CD14-positive monocyte (primary cell): ENCODE measurements at regions not wholly inside any gene's neighbourhood (a gene's known extent, or its start where the extent isn't known, plus 50 kb on each side); places are given as distances from the start of the nearest gene placed in this dataset.

Experiments
- DNase-seq, 3 donors: peaks; one replicate each; pipeline ENCODE4 v3.0.0-alpha.2; 2011 to 2022
- H2AFZ ChIP-seq: 2 replicates; pipeline ENCODE4 v1.6.0; 2012; ENCODE audit warnings: mild to moderate bottlenecking, low read depth, low read length, inconsistent platforms; ENCODE audit not compliant: insufficient read depth, poor library complexity, severe bottlenecking
- H3K27ac ChIP-seq, 2 donors: 1 replicate in 1 of 2; 2 replicates in 1 of 2; pipeline ENCODE4 v1.5.1; 2012 to 2013; ENCODE audit warnings: low read length in 2 of 2, control low read depth in 1 of 2, inconsistent platforms in 1 of 2, low read depth in 1 of 2, mild to moderate bottlenecking in 1 of 2
- H3K27me3 ChIP-seq, 2 donors: one replicate each; pipeline versions ENCODE4 v1.6.0 to v1.6.1; 2011 to 2013; ENCODE audit warnings: low read length in 2 of 2; ENCODE audit not compliant: control insufficient read depth in 2 of 2, insufficient read depth in 2 of 2
- H3K36me3 ChIP-seq, 2 donors: replicated peaks in 1 of 2; 1 replicate in 1 of 2; 2 replicates in 1 of 2; pipeline versions ENCODE4 v1.5.1 to v1.6.1; 2012 to 2013; ENCODE audit warnings: low read length in 2 of 2, control low read depth in 1 of 2, inconsistent platforms in 1 of 2, mild to moderate bottlenecking in 1 of 2; ENCODE audit not compliant: insufficient read depth in 2 of 2, control insufficient read depth in 1 of 2
- H3K4me1 ChIP-seq, 2 donors: 1 replicate in 1 of 2; 2 replicates in 1 of 2; pipeline versions ENCODE4 v1.5.1 to v1.6.1; 2012 to 2013; ENCODE audit warnings: low read length in 2 of 2, control low read depth in 1 of 2, inconsistent platforms in 1 of 2, mild to moderate bottlenecking in 1 of 2, moderate library complexity in 1 of 2; ENCODE audit not compliant: insufficient read depth in 2 of 2, control insufficient read depth in 1 of 2
- H3K4me2 ChIP-seq: replicated peaks from 2 replicates; pipeline ENCODE3; 2012; ENCODE audit warnings: low read length, moderate library complexity, mild to moderate bottlenecking; ENCODE audit not compliant: poor library complexity, severe bottlenecking; ENCODE audit errors: extremely low read depth
- H3K4me3 ChIP-seq, 3 experiments: fragments of 200-600 bp in 1 of 3; sonication (generic) in 1 of 3; replicated peaks in 1 of 3; 1 replicate in 2 of 3; 2 replicates in 1 of 3; pipeline ENCODE4 v1.5.1; 2011 to 2013; ENCODE audit warnings: low read length in 3 of 3, mild to moderate bottlenecking in 3 of 3, control low read depth in 2 of 3, low read depth in 2 of 3, inconsistent platforms in 1 of 3, moderate library complexity in 1 of 3
- H3K79me2 ChIP-seq: 2 replicates; pipeline ENCODE4 v1.6.0; 2012; ENCODE audit warnings: mild to moderate bottlenecking, control low read depth, inconsistent platforms, low read length, moderate library complexity; ENCODE audit not compliant: insufficient read depth
- H3K9ac ChIP-seq: 2 replicates; pipeline ENCODE4 v1.6.0; 2017; ENCODE audit warnings: low read length, mild to moderate bottlenecking; ENCODE audit not compliant: insufficient read depth, poor library complexity, severe bottlenecking
- H3K9me3 ChIP-seq, 2 donors: replicated peaks in 1 of 2; 1 replicate in 1 of 2; 2 replicates in 1 of 2; pipeline versions ENCODE4 v1.5.1 to v1.6.1; 2012 to 2013; ENCODE audit warnings: low read length in 2 of 2, control low read depth in 1 of 2; ENCODE audit not compliant: control insufficient read depth in 1 of 2, insufficient read depth in 1 of 2
- H4K20me1 ChIP-seq: 2 replicates; pipeline ENCODE4 v1.6.0; 2012; ENCODE audit warnings: mild to moderate bottlenecking, low read length, control low read depth, moderate library complexity; ENCODE audit not compliant: insufficient read depth
- H3K27ac Mint-ChIP-seq, 7 donors: one replicate each; pipeline ENCODE4 v1.8.0; 2020; ENCODE audit warnings: mild to moderate bottlenecking in 7 of 7, mixed read lengths in 7 of 7, moderate library complexity in 6 of 7, inconsistent platforms in 2 of 7
- H3K27me3 Mint-ChIP-seq, 3 donors: one replicate each; pipeline ENCODE4 v1.8.0; 2021 to 2022; ENCODE audit warnings: low read depth in 3 of 3, mild to moderate bottlenecking in 3 of 3, mixed read lengths in 3 of 3, moderate library complexity in 3 of 3, inconsistent platforms in 1 of 3
- H3K36me3 Mint-ChIP-seq, 2 donors: one replicate each; pipeline ENCODE4 v1.8.0; 2020; ENCODE audit warnings: mixed read lengths in 2 of 2, inconsistent platforms in 1 of 2, mild to moderate bottlenecking in 1 of 2
- H3K4me1 Mint-ChIP-seq: one replicate; pipeline ENCODE4 v1.8.0; 2020; ENCODE audit warnings: mild to moderate bottlenecking, mixed read lengths
- H3K4me3 Mint-ChIP-seq, 2 donors: one replicate each; pipeline ENCODE4 v1.8.0; 2020; ENCODE audit warnings: mild to moderate bottlenecking in 2 of 2, mixed read lengths in 2 of 2, moderate library complexity in 1 of 2
- H3K9me3 Mint-ChIP-seq, 7 donors: one replicate each; pipeline ENCODE4 v1.8.0; 2020 to 2022; ENCODE audit warnings: mixed read lengths in 7 of 7, mild to moderate bottlenecking in 6 of 7, moderate library complexity in 6 of 7, inconsistent platforms in 2 of 7
- WGBS: methylation state at CpG from one replicate; pipeline ENCODE4 v1.1.5; 2013; ENCODE audit warnings: missing lambda C conversion rate; ENCODE audit not compliant: insufficient coverage; 5-methylcytosine and 5-hydroxymethylcytosine counted together
- intact Hi-C, 2 donors: fragments of 100-400 bp; cut with micrococcal nuclease; formaldehyde crosslinking; loops; one replicate each; pipeline versions ENCODE4 v1.15.0 to v1.15.1; 2023
- TF ChIP-seq, protein P1 (sequence below): fragments of 200-600 bp; IDR thresholded peaks from one replicate; pipeline ENCODE4 v1.8.0; 2022; ENCODE audit warnings: antibody characterized with exemption, mild to moderate bottlenecking

- TF ChIP-seq, protein P1, sequence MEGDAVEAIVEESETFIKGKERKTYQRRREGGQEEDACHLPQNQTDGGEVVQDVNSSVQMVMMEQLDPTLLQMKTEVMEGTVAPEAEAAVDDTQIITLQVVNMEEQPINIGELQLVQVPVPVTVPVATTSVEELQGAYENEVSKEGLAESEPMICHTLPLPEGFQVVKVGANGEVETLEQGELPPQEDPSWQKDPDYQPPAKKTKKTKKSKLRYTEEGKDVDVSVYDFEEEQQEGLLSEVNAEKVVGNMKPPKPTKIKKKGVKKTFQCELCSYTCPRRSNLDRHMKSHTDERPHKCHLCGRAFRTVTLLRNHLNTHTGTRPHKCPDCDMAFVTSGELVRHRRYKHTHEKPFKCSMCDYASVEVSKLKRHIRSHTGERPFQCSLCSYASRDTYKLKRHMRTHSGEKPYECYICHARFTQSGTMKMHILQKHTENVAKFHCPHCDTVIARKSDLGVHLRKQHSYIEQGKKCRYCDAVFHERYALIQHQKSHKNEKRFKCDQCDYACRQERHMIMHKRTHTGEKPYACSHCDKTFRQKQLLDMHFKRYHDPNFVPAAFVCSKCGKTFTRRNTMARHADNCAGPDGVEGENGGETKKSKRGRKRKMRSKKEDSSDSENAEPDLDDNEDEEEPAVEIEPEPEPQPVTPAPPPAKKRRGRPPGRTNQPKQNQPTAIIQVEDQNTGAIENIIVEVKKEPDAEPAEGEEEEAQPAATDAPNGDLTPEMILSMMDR = no peak
- intact Hi-C loops = no loop called here
- Histone ChIP-seq H3K9me3 (no peaks in the 10 kb centered on the region), H3K36me3 (no peaks in the 10 kb centered on the region), H3K4me3 (no peak overlapping the region), H4K20me1 (no peaks in the 10 kb centered on the region), H2AFZ (no peak overlapping the region), H3K27me3 (no peaks in the 10 kb centered on the region), H3K79me2 (no peaks in the 10 kb centered on the region), H3K4me1 (no peaks in the 10 kb centered on the region), H3K4me2 (no peak overlapping the region), H3K9ac (no peak overlapping the region), H3K27ac (no peak overlapping the region)
- no CpG with 5 or more reads among the region's 2 CpGs for WGBS
- Mint-ChIP-seq H3K36me3 (no peaks in the 10 kb centered on the region), H3K27ac (no peak overlapping the region), H3K9me3 (peaks cover 0 to 2% (median 0%) of the 10 kb centered on the region in 7 donors), H3K27me3 (no peaks in the 10 kb centered on the region), H3K4me3 (no peak overlapping the region), H3K4me1 (no peaks in the 10 kb centered on the region)
- no peak for DNase-seq
Measured at GRCh38 chr4:123936621-123937043, 540.0 kb downstream of the SPRY1 start.

DNA sequence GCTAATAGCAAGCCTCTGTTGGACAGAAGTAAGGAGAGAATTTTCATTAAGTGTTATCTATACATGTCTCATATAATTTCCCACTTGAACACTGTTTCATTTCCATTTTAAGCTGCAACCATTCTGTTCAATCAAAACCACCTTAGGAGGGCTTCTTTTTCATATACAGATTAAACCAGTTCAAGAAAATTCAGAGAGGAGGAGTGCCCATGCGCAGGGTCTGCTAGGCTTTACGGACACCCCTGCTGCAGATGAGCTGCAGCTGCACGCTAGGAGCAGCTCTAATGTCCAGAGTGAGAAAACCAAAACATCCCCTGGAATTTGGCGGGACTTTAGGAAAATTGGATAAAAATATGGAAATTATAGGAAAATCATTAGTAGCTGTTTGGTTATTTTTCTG, 541.0 kb downstream of the SPRY1 start:
- Histone ChIP-seq H3K27me3 (no peaks in the 10 kb centered on the region), H3K4me1 (no peaks in the 10 kb centered on the region), H3K4me3 (no peak overlapping the region), H2AFZ (no peak overlapping the region), H3K4me2 (no peak overlapping the region), H3K9ac (no peak overlapping the region), H3K9me3 (no peaks in the 10 kb centered on the region), H4K20me1 (no peaks in the 10 kb centered on the region), H3K27ac (no peak overlapping the region), H3K36me3 (no peaks in the 10 kb centered on the region), H3K79me2 (no peaks in the 10 kb centered on the region)
- Mint-ChIP-seq H3K27me3 (no peaks in the 10 kb centered on the region), H3K4me1 (no peaks in the 10 kb centered on the region), H3K36me3 (no peaks in the 10 kb centered on the region), H3K27ac (no peak overlapping the region), H3K9me3 (peaks cover 0 to 3% (median under 1%) of the 10 kb centered on the region in 7 donors), H3K4me3 (no peak overlapping the region)
- 95% methylated on average over 3 of the region's 4 CpGs for WGBS
- intact Hi-C loops = no loop called here
- no peak for DNase-seq
- TF ChIP-seq, protein P1 = no peak
